K562 (cell line): ENCODE measurements at regions not wholly inside any gene's neighbourhood (a gene's known extent, or its start where the extent isn't known, plus 50 kb on each side); places are given as distances from the start of the nearest gene placed in this dataset.

Experiments
- AFF1 ChIP-seq, 2 experiments: fragments of 450-650 bp; IDR thresholded peaks; 2 replicates each; pipeline ENCODE4 v1.6.1; 2018; ENCODE audit warnings: mild to moderate bottlenecking in 2 of 2, low read depth in 1 of 2; ENCODE audit not compliant: partially characterized antibody in 2 of 2
- ATF3 ChIP-seq, 2 experiments: fragments of 450-650 bp in 1 of 2; sonication (generic) in 1 of 2; formaldehyde crosslinking in 1 of 2; IDR thresholded peaks in 1 of 2; conservative IDR thresholded peaks in 1 of 2; 2 replicates each; pipeline versions ENCODE4 v1.6.1 to v1.8.1; 2016 to 2023; ENCODE audit warnings: mild to moderate bottlenecking in 2 of 2, moderate library complexity in 2 of 2, inconsistent platforms in 1 of 2, missing genetic modification reagents in 1 of 2
- EP300 ChIP-seq: IDR thresholded peaks from 2 replicates; pipeline ENCODE4 v1.6.1; 2012; ENCODE audit warnings: low read length, improper control_type of control experiment
- POLR2A ChIP-seq: fragments of 450-650 bp; conservative IDR thresholded peaks from 2 replicates; pipeline ENCODE4 v1.6.1; 2016
- PTTG1 ChIP-seq: fragments of 450-650 bp; IDR thresholded peaks from 2 replicates; pipeline ENCODE4 v1.6.1; 2016; ENCODE audit warnings: low read depth, mild to moderate bottlenecking, missing genetic modification characterization, missing compliant biosample characterization
- SNIP1 ChIP-seq: fragments of 450-650 bp; IDR thresholded peaks from 2 replicates; pipeline ENCODE4 v1.7.1; 2017; ENCODE audit warnings: low read depth, mild to moderate bottlenecking
- SRF ChIP-seq, 2 experiments: fragments of 250-450, 450-650 bp in 1 of 2; sonication (Bioruptor Pico) in 1 of 2; sonication (generic) in 1 of 2; formaldehyde crosslinking; IDR thresholded peaks; 2 replicates each; pipeline versions ENCODE4 v1.5.0 to v1.5.1; 2020 to 2022; ENCODE audit warnings: mild to moderate bottlenecking in 1 of 2, missing genetic modification reagents in 1 of 2

GRCh38 chr7:57201021-57201894 is 69.0 kb upstream of the ZNF479 start:
- no peak for TF ChIP-seq EP300
- no peak for TF ChIP-seq SRF (CRISPR knock-in tag; IDR thresholded peaks at IDR 0.05)
- TF ChIP-seq ATF3 (IDR thresholded peaks at IDR 0.05), result no peak
- no peak for TF ChIP-seq ATF3 (CRISPR knock-in tag; conservative IDR thresholded peaks at IDR 0.05)
- no peak for TF ChIP-seq PTTG1 (tag)
- TF ChIP-seq POLR2A, result no peak
- no peak for TF ChIP-seq AFF1 (IDR thresholded peaks at IDR 0.05; ENCODE audit: low read depth in 1 of 2, partially characterized antibody in 2 of 2)
- TF ChIP-seq SNIP1, result no peak
